Dermis blood vessel endothelial cell (primary cell): ENCODE measurements at regions not wholly inside any gene's neighbourhood (a gene's known extent, or its start where the extent isn't known, plus 50 kb on each side); places are given as distances from the start of the nearest gene placed in this dataset.
"Not testable (repeated sequence)": the region's sequence is repeated elsewhere in the genome, so short reads cannot be mapped to it uniquely, and the experiment has no call there.

Source experiments
- DNase-seq: peaks from one replicate; pipeline ENCODE4 v3.0.0; 2010

GRCh38 chr9:95729669-95730368 lies 145.7 kb upstream of the ERCC6L2 start:
- no peak for DNase-seq

GRCh38 chr9:95729046-95729445 lies 146.4 kb upstream of the ERCC6L2 start:
- DNase-seq = no peak

- DNase-seq = peak; percentile 10
Observed at GRCh38 chr9:95727947-95728520, 147.5 kb upstream of the ERCC6L2 start.

- DNase-seq = peak; percentile 75
Observed at GRCh38 chr9:95726756-95727155, 148.7 kb upstream of the ERCC6L2 start.

GRCh38 chr9:95725045-95725444 lies 150.4 kb upstream of the ERCC6L2 start:
- DNase-seq = no peak

GRCh38 chr9:95724253-95724991 lies 151.1 kb upstream of the ERCC6L2 start:
- DNase-seq = no peak

- DNase-seq = peak; percentile 49
Observed at GRCh38 chr9:95722141-95722540, 153.3 kb upstream of the ERCC6L2 start.

- no peak for DNase-seq
Observed at GRCh38 chr9:95721061-95721531, 154.4 kb upstream of the ERCC6L2 start.

- DNase-seq = no peak
Observed at GRCh38 chr9:95720496-95720895, 155.0 kb upstream of the ERCC6L2 start.

GRCh38 chr9:95719354-95719753 lies 156.1 kb upstream of the ERCC6L2 start:
- no peak for DNase-seq

- DNase-seq = no peak
Observed at GRCh38 chr9:95718263-95718662, 157.2 kb upstream of the ERCC6L2 start.

GRCh38 chr9:95715868-95716435 lies 159.5 kb upstream of the ERCC6L2 start:
- DNase-seq = no peak

- DNase-seq = no peak
Observed at GRCh38 chr9:95710446-95710845, 165.0 kb upstream of the ERCC6L2 start.

- DNase-seq = no peak
Observed at GRCh38 chr9:95696701-95697100, 178.8 kb upstream of the ERCC6L2 start.

GRCh38 chr9:95691435-95691834 lies 174.7 kb upstream of the PTCH1 start:
- DNase-seq = no peak

GRCh38 chr9:95689669-95690068 lies 172.9 kb upstream of the PTCH1 start:
- no peak for DNase-seq

GRCh38 chr9:95684516-95684915 lies 167.7 kb upstream of the PTCH1 start:
- DNase-seq = no peak

- DNase-seq = not testable (repeated sequence)
Observed at GRCh38 chr9:95680306-95680705, 163.5 kb upstream of the PTCH1 start.

GRCh38 chr9:95679874-95680273 lies 163.1 kb upstream of the PTCH1 start:
- no peak for DNase-seq

GRCh38 chr9:95678759-95679158 lies 162.0 kb upstream of the PTCH1 start:
- DNase-seq = no peak

GRCh38 chr9:95670122-95670521 lies 153.4 kb upstream of the PTCH1 start:
- DNase-seq = no peak

GRCh38 chr9:95669253-95669652 lies 152.5 kb upstream of the PTCH1 start:
- no peak for DNase-seq

- DNase-seq = no peak
Observed at GRCh38 chr9:95667789-95668188, 151.0 kb upstream of the PTCH1 start.

- DNase-seq = no peak
Observed at GRCh38 chr9:95666785-95667155, 150.0 kb upstream of the PTCH1 start.
